Neural crest cell (in vitro differentiated cells): ENCODE measurements at regions not wholly inside any gene's neighbourhood (a gene's known extent, or its start where the extent isn't known, plus 50 kb on each side); places are given as distances from the start of the nearest gene placed in this dataset.

Experiments used
- DNase-seq: peaks from one replicate; pipeline ENCODE4 v3.0.0; 2021; ENCODE audit warnings: low read depth, mixed read lengths, low spot score
- H3K27ac Mint-ChIP-seq: one replicate; pipeline ENCODE4 v1.8.0; 2021; ENCODE audit warnings: mild to moderate bottlenecking, mixed read lengths; ENCODE audit not compliant: unreplicated experiment
- H3K27me3 Mint-ChIP-seq: 2 replicates; pipeline ENCODE4 v1.8.0; 2021; ENCODE audit warnings: low read depth, mild to moderate bottlenecking, mixed read lengths
- H3K36me3 Mint-ChIP-seq: 2 replicates; pipeline ENCODE4 v1.8.0; 2021; ENCODE audit warnings: low read depth, mild to moderate bottlenecking, mixed read lengths
- H3K4me1 Mint-ChIP-seq: 2 replicates; pipeline ENCODE4 v1.8.0; 2021; ENCODE audit warnings: mixed read lengths
- H3K4me3 Mint-ChIP-seq: one replicate; pipeline ENCODE4 v1.8.0; 2021; ENCODE audit warnings: mild to moderate bottlenecking, mixed read lengths
- H3K9me3 Mint-ChIP-seq: 2 replicates; pipeline ENCODE4 v1.8.0; 2021; ENCODE audit warnings: mixed read lengths
- TF ChIP-seq, protein P1 (sequence below): fragments of 200-600 bp; sonication (generic); conservative IDR thresholded peaks from 2 replicates; pipeline ENCODE4 v1.5.0; 2021; ENCODE audit warnings: antibody characterized with exemption, mild to moderate bottlenecking

DNA sequence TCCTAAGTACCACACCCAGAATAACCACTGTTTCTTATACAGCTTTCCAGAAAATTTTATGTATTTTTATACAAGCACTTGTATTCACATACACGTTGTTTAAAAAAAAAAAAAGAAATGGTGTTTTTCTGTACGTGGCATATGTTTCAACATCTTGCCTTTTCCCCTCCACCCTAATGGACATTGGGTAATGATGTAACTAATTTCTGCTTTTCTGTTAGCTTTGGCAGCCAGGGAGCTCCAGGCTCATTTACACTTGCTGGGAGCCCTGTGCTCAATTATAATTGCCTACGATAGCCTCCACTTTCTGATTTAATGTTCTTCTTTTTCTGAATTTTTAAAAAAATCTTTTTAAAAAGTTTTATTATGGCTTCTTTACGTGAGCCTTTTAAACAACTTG, 352.4 kb downstream of the UTRN start:
- H3K9me3 Mint-ChIP-seq = no peaks in the 10 kb centered on the region
- H3K4me3 Mint-ChIP-seq = no peak overlapping the region
- no peaks in the 10 kb centered on the region for H3K4me1 Mint-ChIP-seq
- H3K36me3 Mint-ChIP-seq = no peaks in the 10 kb centered on the region
- no peak overlapping the region for H3K27ac Mint-ChIP-seq
- DNase-seq = no peak
- TF ChIP-seq, protein P1, sequence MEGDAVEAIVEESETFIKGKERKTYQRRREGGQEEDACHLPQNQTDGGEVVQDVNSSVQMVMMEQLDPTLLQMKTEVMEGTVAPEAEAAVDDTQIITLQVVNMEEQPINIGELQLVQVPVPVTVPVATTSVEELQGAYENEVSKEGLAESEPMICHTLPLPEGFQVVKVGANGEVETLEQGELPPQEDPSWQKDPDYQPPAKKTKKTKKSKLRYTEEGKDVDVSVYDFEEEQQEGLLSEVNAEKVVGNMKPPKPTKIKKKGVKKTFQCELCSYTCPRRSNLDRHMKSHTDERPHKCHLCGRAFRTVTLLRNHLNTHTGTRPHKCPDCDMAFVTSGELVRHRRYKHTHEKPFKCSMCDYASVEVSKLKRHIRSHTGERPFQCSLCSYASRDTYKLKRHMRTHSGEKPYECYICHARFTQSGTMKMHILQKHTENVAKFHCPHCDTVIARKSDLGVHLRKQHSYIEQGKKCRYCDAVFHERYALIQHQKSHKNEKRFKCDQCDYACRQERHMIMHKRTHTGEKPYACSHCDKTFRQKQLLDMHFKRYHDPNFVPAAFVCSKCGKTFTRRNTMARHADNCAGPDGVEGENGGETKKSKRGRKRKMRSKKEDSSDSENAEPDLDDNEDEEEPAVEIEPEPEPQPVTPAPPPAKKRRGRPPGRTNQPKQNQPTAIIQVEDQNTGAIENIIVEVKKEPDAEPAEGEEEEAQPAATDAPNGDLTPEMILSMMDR = no peak
- no peaks in the 10 kb centered on the region for H3K27me3 Mint-ChIP-seq

DNA sequence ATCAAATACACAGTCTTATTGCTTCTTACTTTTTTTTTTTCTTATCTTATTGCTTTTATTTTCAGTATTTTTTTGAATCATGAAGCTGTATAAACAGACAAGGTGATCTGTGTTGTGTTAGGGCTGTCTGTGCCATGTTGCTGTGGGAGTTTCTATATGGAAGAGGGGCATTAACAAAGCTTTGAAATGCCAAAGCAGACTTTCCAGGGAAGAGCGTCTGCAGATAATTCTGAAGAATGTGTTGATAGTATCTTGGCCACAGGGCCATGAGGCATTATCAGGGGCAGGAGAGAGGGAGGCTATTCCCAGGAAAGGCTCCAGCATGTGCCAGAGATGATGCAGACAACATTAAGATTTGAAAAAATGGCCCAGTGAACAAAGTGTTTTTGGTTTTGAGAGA, 354.5 kb downstream of the UTRN start:
- H3K4me3 Mint-ChIP-seq = no peak overlapping the region
- no peaks in the 10 kb centered on the region for H3K27me3 Mint-ChIP-seq
- no peak for DNase-seq
- peak overlapping the region; percentile 1 for H3K27ac Mint-ChIP-seq
- H3K36me3 Mint-ChIP-seq = no peaks in the 10 kb centered on the region
- TF ChIP-seq, protein P1 = no peak
- H3K9me3 Mint-ChIP-seq = no peaks in the 10 kb centered on the region
- H3K4me1 Mint-ChIP-seq = no peaks in the 10 kb centered on the region

GRCh38 chr6:144641286-144641685, 356.2 kb downstream of the UTRN start:
- no peak overlapping the region for H3K4me3 Mint-ChIP-seq
- H3K4me1 Mint-ChIP-seq = peaks cover 11% of the 10 kb centered on the region
- no peaks in the 10 kb centered on the region for H3K9me3 Mint-ChIP-seq
- no peaks in the 10 kb centered on the region for H3K36me3 Mint-ChIP-seq
- no peak for DNase-seq
- H3K27me3 Mint-ChIP-seq = no peaks in the 10 kb centered on the region
- TF ChIP-seq, protein P1 = no peak
- no peak overlapping the region for H3K27ac Mint-ChIP-seq

- TF ChIP-seq, protein P1 = no peak
- Mint-ChIP-seq H3K4me3 (no peak overlapping the region), H3K4me1 (peaks cover 30% of the 10 kb centered on the region), H3K9me3 (no peaks in the 10 kb centered on the region), H3K27ac (no peak overlapping the region), H3K27me3 (no peaks in the 10 kb centered on the region), H3K36me3 (peaks cover 2% of the 10 kb centered on the region)
- DNase-seq = no peak
Measured at GRCh38 chr6:144644776-144645175, 359.6 kb downstream of the UTRN start.

GRCh38 chr6:144646093-144647056, 361.2 kb downstream of the UTRN start:
- peaks cover 5% of the 10 kb centered on the region for H3K36me3 Mint-ChIP-seq
- H3K27me3 Mint-ChIP-seq = no peaks in the 10 kb centered on the region
- H3K4me3 Mint-ChIP-seq = no peak overlapping the region
- no peak for DNase-seq
- H3K27ac Mint-ChIP-seq = peak overlapping the region; percentile 35
- TF ChIP-seq, protein P1 = no peak
- H3K9me3 Mint-ChIP-seq = no peaks in the 10 kb centered on the region
- peaks cover 33% of the 10 kb centered on the region for H3K4me1 Mint-ChIP-seq
